WTC11 (cell line): ENCODE measurements at regions not wholly inside any gene's neighbourhood (a gene's known extent, or its start where the extent isn't known, plus 50 kb on each side); places are given as distances from the start of the nearest gene placed in this dataset.

ENCODE experiments used
- ATAC-seq: fragments of 200-7000 bp; cut with Tn5 transposase; 2 replicates; pipeline ENCODE4 v1.10.0; 2021; ENCODE audit warnings: mild to moderate bottlenecking, moderate library complexity
- CTCF ChIA-PET: fragments of 300-600 bp; sonication (Branson Sonifier 250); formaldehyde crosslinking; loops from one replicate; lab custom pipeline; 2021; ENCODE audit warnings: antibody characterized with exemption; lab: Charles Lee
- POLR2A ChIA-PET: fragments of 350-600 bp; sonication (Branson Sonifier 250); formaldehyde crosslinking; loops from one replicate; lab custom pipeline; 2021; ENCODE audit warnings: antibody characterized with exemption; lab: Charles Lee
- DNase-seq: peaks from one replicate; pipeline ENCODE4 v3.0.0; 2021; ENCODE audit warnings: low spot score
- H3K27ac Mint-ChIP-seq: 2 replicates; pipeline ENCODE4 v1.8.0; 2021; ENCODE audit warnings: mixed read lengths
- H3K27me3 Mint-ChIP-seq: 2 replicates; pipeline ENCODE4 v1.8.0; 2021; ENCODE audit warnings: low read depth, mild to moderate bottlenecking, moderate library complexity, mixed read lengths
- H3K36me3 Mint-ChIP-seq: 2 replicates; pipeline ENCODE4 v1.8.0; 2021; ENCODE audit warnings: mixed read lengths
- H3K4me1 Mint-ChIP-seq: 2 replicates; pipeline ENCODE4 v1.8.0; 2022; ENCODE audit warnings: mixed read lengths
- H3K4me3 Mint-ChIP-seq: 2 replicates; pipeline ENCODE4 v1.8.0; 2021; ENCODE audit warnings: mild to moderate bottlenecking, moderate library complexity, mixed read lengths
- H3K9me3 Mint-ChIP-seq: 2 replicates; pipeline ENCODE4 v1.8.0; 2021; ENCODE audit warnings: mixed read lengths
- AFF4 ChIP-seq: sonication (generic); formaldehyde crosslinking; IDR thresholded peaks from 2 replicates; pipeline ENCODE4 v1.8.1; 2023; ENCODE audit warnings: mild to moderate bottlenecking, missing genetic modification reagents, borderline replicate concordance
- ATF1 ChIP-seq: sonication (generic); formaldehyde crosslinking; IDR thresholded peaks from 2 replicates; pipeline ENCODE4 v1.8.1; 2023; ENCODE audit warnings: mild to moderate bottlenecking, moderate library complexity, missing genetic modification reagents
- ATF2 ChIP-seq: sonication (generic); formaldehyde crosslinking; IDR thresholded peaks from 2 replicates; pipeline ENCODE4 v1.8.1; 2022; ENCODE audit warnings: low read depth, missing genetic modification reagents, borderline replicate concordance
- ATF6 ChIP-seq: sonication (generic); formaldehyde crosslinking; IDR thresholded peaks from 2 replicates; pipeline ENCODE4 v1.8.1; 2023; ENCODE audit warnings: mild to moderate bottlenecking, missing genetic modification reagents
- CBFB ChIP-seq: sonication (generic); formaldehyde crosslinking; IDR thresholded peaks from 2 replicates; pipeline ENCODE4 v1.8.1; 2022; ENCODE audit warnings: mild to moderate bottlenecking, low read depth, missing genetic modification reagents
- CREM ChIP-seq: sonication (generic); formaldehyde crosslinking; IDR thresholded peaks from 2 replicates; pipeline ENCODE4 v1.8.1; 2022; ENCODE audit warnings: mild to moderate bottlenecking, missing genetic modification reagents, moderate library complexity
- E2F1 ChIP-seq: sonication (generic); formaldehyde crosslinking; IDR thresholded peaks from 2 replicates; pipeline ENCODE4 v1.8.0; 2022; ENCODE audit warnings: mild to moderate bottlenecking, missing genetic modification reagents
- E2F5 ChIP-seq: sonication (generic); formaldehyde crosslinking; IDR thresholded peaks from 2 replicates; pipeline ENCODE4 v1.8.1; 2022; ENCODE audit warnings: mild to moderate bottlenecking, moderate library complexity, missing genetic modification reagents
- ERG ChIP-seq: fragments of 250-450 bp; sonication (Bioruptor Pico); IDR thresholded peaks from 2 replicates; pipeline ENCODE4 v1.8.0; 2021; ENCODE audit warnings: mild to moderate bottlenecking
- ETV6 ChIP-seq: sonication (generic); formaldehyde crosslinking; IDR thresholded peaks from 2 replicates; pipeline ENCODE4 v1.8.1; 2022; ENCODE audit warnings: mild to moderate bottlenecking, missing genetic modification reagents
- FOXP1 ChIP-seq: sonication (generic); formaldehyde crosslinking; IDR thresholded peaks from 2 replicates; pipeline ENCODE4 v1.8.0; 2022; ENCODE audit warnings: missing genetic modification reagents, mild to moderate bottlenecking, moderate library complexity, borderline replicate concordance
- GABPB1 ChIP-seq: sonication (generic); formaldehyde crosslinking; IDR thresholded peaks from 2 replicates; pipeline ENCODE4 v1.8.1; 2023; ENCODE audit warnings: mild to moderate bottlenecking, missing genetic modification reagents
- GRHL2 ChIP-seq: fragments of 250-450 bp; sonication (Bioruptor Pico); IDR thresholded peaks from 2 replicates; pipeline ENCODE4 v1.8.0; 2022; ENCODE audit warnings: mild to moderate bottlenecking, moderate library complexity; ENCODE audit not compliant: insufficient replicate concordance, severe bottlenecking
- MAX ChIP-seq: sonication (generic); formaldehyde crosslinking; IDR thresholded peaks from 2 replicates; pipeline ENCODE4 v1.8.0; 2022; ENCODE audit warnings: mild to moderate bottlenecking, missing genetic modification reagents
- MYBL2 ChIP-seq: sonication (generic); formaldehyde crosslinking; IDR thresholded peaks from 2 replicates; pipeline ENCODE4 v1.8.1; 2023; ENCODE audit warnings: mild to moderate bottlenecking, moderate library complexity, missing genetic modification reagents
- NFE2L1 ChIP-seq: sonication (generic); formaldehyde crosslinking; IDR thresholded peaks from 2 replicates; pipeline ENCODE4 v1.8.1; 2023; ENCODE audit warnings: missing genetic modification reagents
- OVOL2 ChIP-seq: fragments of 250-450 bp; sonication (Bioruptor Pico); IDR thresholded peaks from 2 replicates; pipeline ENCODE4 v1.9.0; 2021; ENCODE audit warnings: mild to moderate bottlenecking, borderline replicate concordance
- SMAD3 ChIP-seq: sonication (generic); formaldehyde crosslinking; IDR thresholded peaks from 2 replicates; pipeline ENCODE4 v1.8.0; 2022; ENCODE audit warnings: missing genetic modification reagents, mild to moderate bottlenecking, borderline replicate concordance
- SP1 ChIP-seq: sonication (generic); formaldehyde crosslinking; conservative IDR thresholded peaks from 2 replicates; pipeline ENCODE4 v1.8.1; 2022; ENCODE audit warnings: missing genetic modification reagents
- TCF7 ChIP-seq: sonication (generic); formaldehyde crosslinking; IDR thresholded peaks from 2 replicates; pipeline ENCODE4 v1.8.0; 2022; ENCODE audit warnings: mild to moderate bottlenecking, low read depth, missing genetic modification reagents, moderate library complexity
- TEAD4 ChIP-seq: sonication (generic); formaldehyde crosslinking; IDR thresholded peaks from 2 replicates; pipeline ENCODE4 v1.8.0; 2022; ENCODE audit warnings: mild to moderate bottlenecking, missing genetic modification reagents
- USF1 ChIP-seq: sonication (generic); formaldehyde crosslinking; IDR thresholded peaks from 2 replicates; pipeline ENCODE4 v1.8.0; 2022; ENCODE audit warnings: mild to moderate bottlenecking, missing genetic modification reagents
- ZBTB21 ChIP-seq: sonication (generic); formaldehyde crosslinking; IDR thresholded peaks from 2 replicates; pipeline ENCODE4 v1.8.1; 2023; ENCODE audit warnings: mild to moderate bottlenecking, missing genetic modification reagents, borderline replicate concordance
- ZMAT4 ChIP-seq: fragments of 250-450 bp; sonication (Bioruptor Pico); IDR thresholded peaks from 2 replicates; pipeline ENCODE4 v1.9.0; 2021; ENCODE audit warnings: mild to moderate bottlenecking
- ZNF416 ChIP-seq: fragments of 250-450 bp; sonication (Bioruptor Pico); IDR thresholded peaks from 2 replicates; pipeline ENCODE4 v1.9.0; 2021; ENCODE audit warnings: mild to moderate bottlenecking, inconsistent platforms

GRCh38 chr22:47396105-47396504, 633.7 kb downstream of the TBC1D22A start:
- Mint-ChIP-seq H3K36me3 (0 out of 2 replicates have a peak, but pooled peaks cover 4% of the 10 kb centered on the region), H3K9me3 (peaks cover 8% of the 10 kb centered on the region), H3K27ac (no peak overlapping the region), H3K4me3 (no peak overlapping the region), H3K27me3 (no peaks in the 10 kb centered on the region; the same call in none of the 2 replicates), H3K4me1 (no peaks in the 10 kb centered on the region)
- ChIA-PET POLR2A (no interaction called here), CTCF (no interaction called here)
- DNase-seq (no peak), ATAC-seq (no peak)
- TF ChIP-seq SMAD3 (CRISPR knock-in tag) (no peak), SP1 (CRISPR knock-in tag) (no peak), TCF7 (CRISPR knock-in tag) (no peak), GABPB1 (CRISPR knock-in tag) (no peak), CBFB (CRISPR knock-in tag) (no peak), ERG (CRISPR knock-in tag) (no peak), USF1 (CRISPR knock-in tag) (no peak), ATF6 (CRISPR knock-in tag) (no peak), CREM (CRISPR knock-in tag) (no peak), NFE2L1 (no peak), MYBL2 (CRISPR knock-in tag) (no peak), AFF4 (CRISPR knock-in tag) (no peak), TEAD4 (no peak), ATF2 (CRISPR knock-in tag) (no peak)

GRCh38 chr22:47395481-47395880, 633.0 kb downstream of the TBC1D22A start:
- ATAC-seq (no peak), DNase-seq (no peak)
- H3K4me1 Mint-ChIP-seq, result no peaks in the 10 kb centered on the region
- no peak overlapping the region for H3K27ac Mint-ChIP-seq
- no peaks in the 10 kb centered on the region; the same call in none of the 2 replicates for H3K27me3 Mint-ChIP-seq
- CTCF ChIA-PET, result no interaction called here
- H3K9me3 Mint-ChIP-seq, result peaks cover 8% of the 10 kb centered on the region
- no peak overlapping the region for H3K4me3 Mint-ChIP-seq
- POLR2A ChIA-PET, result no interaction called here
- 0 out of 2 replicates have a peak, but pooled peaks cover 4% of the 10 kb centered on the region for H3K36me3 Mint-ChIP-seq
- TF ChIP-seq GRHL2, result no peak
- TF ChIP-seq ETV6 (CRISPR knock-in tag), result no peak
- no peak for TF ChIP-seq ZNF416 (CRISPR knock-in tag)
- TF ChIP-seq ZBTB21 (CRISPR knock-in tag), result no peak
- TF ChIP-seq MAX (CRISPR knock-in tag), result no peak
- TF ChIP-seq TEAD4, result no peak
- TF ChIP-seq E2F5 (CRISPR knock-in tag), result no peak
- TF ChIP-seq FOXP1 (CRISPR knock-in tag), result no peak
- TF ChIP-seq E2F1 (CRISPR knock-in tag), result no peak
- no peak for TF ChIP-seq ATF1
- TF ChIP-seq OVOL2 (CRISPR knock-in tag), result no peak
- no peak for TF ChIP-seq ZMAT4 (CRISPR knock-in tag)
